A549 (cell line): ENCODE measurements at regions not wholly inside any gene's neighbourhood (a gene's known extent, or its start where the extent isn't known, plus 50 kb on each side); places are given as distances from the start of the nearest gene placed in this dataset.

Source experiments
- FOSL2 ChIP-seq, 2 experiments: fragments of 450-650 bp in 1 of 2; fragments of >200 bp in 1 of 2; sonication (Bioruptor Twin) in 1 of 2; formaldehyde crosslinking; IDR thresholded peaks; 2 replicates each; pipeline versions ENCODE4 v1.5.0 to v1.6.1; 2016 to 2020; ENCODE audit warnings: mild to moderate bottlenecking in 1 of 2, moderate library complexity in 1 of 2
- HMGXB4 ChIP-seq: fragments of 250-450 bp; sonication (Bioruptor Pico); IDR thresholded peaks from 2 replicates; pipeline ENCODE4 v1.5.0; 2021; ENCODE audit warnings: mild to moderate bottlenecking, moderate library complexity, borderline replicate concordance
- POLR2A ChIP-seq: IDR thresholded peaks from 2 replicates; pipeline ENCODE4 v1.6.1; 2012; ENCODE audit warnings: mild to moderate bottlenecking, low read length
- RNF2 ChIP-seq: fragments of 200-600 bp; sonication (generic); IDR thresholded peaks from 2 replicates; pipeline ENCODE4 v1.6.1; 2016; ENCODE audit warnings: low read depth, mild to moderate bottlenecking, antibody characterized with exemption, moderate library complexity, borderline replicate concordance

GRCh38 chr3:96488708-96489107 lies 325.7 kb upstream of the EPHA6 start:
- TF ChIP-seq HMGXB4 (CRISPR knock-in tag) (no peak), POLR2A (no peak), FOSL2 (IDR thresholded peaks at IDR 0.05) (no peak), FOSL2 (CRISPR knock-in tag; IDR thresholded peaks at IDR 0.05) (no peak), RNF2 (no peak)
